GM21526 (cell line): ENCODE measurements at regions not wholly inside any gene's neighbourhood (a gene's known extent, or its start where the extent isn't known, plus 50 kb on each side); places are given as distances from the start of the nearest gene placed in this dataset.
"Not testable (repeated sequence)": the region's sequence is repeated elsewhere in the genome, so short reads cannot be mapped to it uniquely, and the experiment has no call there.

Experiments
- ATAC-seq: cut with Tn5 transposase; IDR thresholded peaks from one replicate; pipeline ENCODE4 v1.9.1; 2021; ENCODE audit warnings: moderate library complexity; ENCODE audit not compliant: unreplicated experiment, low FRiP score

- no peak for ATAC-seq
These were observed 70.4 kb downstream of the GGTLC2 start for GRCh38 chr22:22714600-22715335.

GRCh38 chr22:22716136-22716665, 71.8 kb downstream of the GGTLC2 start:
- no peak for ATAC-seq

- ATAC-seq = no peak
These were observed 73.2 kb downstream of the GGTLC2 start for GRCh38 chr22:22717664-22718063.

- ATAC-seq = peak; percentile 53
These were observed 75.8 kb downstream of the GGTLC2 start for GRCh38 chr22:22720201-22720723.

- peak; percentile 50 for ATAC-seq
These were observed 76.4 kb downstream of the GGTLC2 start for GRCh38 chr22:22720724-22721261.

GRCh38 chr22:22721681-22722354, 77.4 kb downstream of the GGTLC2 start:
- ATAC-seq = no peak

GRCh38 chr22:22728382-22728781, 84.0 kb downstream of the GGTLC2 start:
- no peak for ATAC-seq

GRCh38 chr22:22730655-22731373, 86.4 kb downstream of the GGTLC2 start:
- no peak for ATAC-seq

GRCh38 chr22:22731374-22731676, 86.9 kb downstream of the GGTLC2 start:
- no peak for ATAC-seq

- ATAC-seq = not testable (repeated sequence)
These were observed 88.6 kb downstream of the GGTLC2 start for GRCh38 chr22:22733006-22733405.

GRCh38 chr22:22733881-22734373, 89.5 kb downstream of the GGTLC2 start:
- no peak for ATAC-seq

GRCh38 chr22:22734395-22735272, 90.2 kb downstream of the GGTLC2 start:
- not testable (repeated sequence) for ATAC-seq

GRCh38 chr22:22735276-22735675, 90.9 kb downstream of the GGTLC2 start:
- not testable (repeated sequence) for ATAC-seq

- ATAC-seq = no peak
These were observed 91.5 kb downstream of the GGTLC2 start for GRCh38 chr22:22735695-22736611.

GRCh38 chr22:22737590-22737989, 93.2 kb downstream of the GGTLC2 start:
- ATAC-seq = no peak

GRCh38 chr22:22738959-22739585, 94.7 kb downstream of the GGTLC2 start:
- no peak for ATAC-seq

GRCh38 chr22:22740560-22741276, 96.3 kb downstream of the GGTLC2 start:
- ATAC-seq = no peak

GRCh38 chr22:22741843-22742242, 97.4 kb downstream of the GGTLC2 start:
- ATAC-seq = no peak
